HFF-Myc (cell line): ENCODE measurements at regions not wholly inside any gene's neighbourhood (a gene's known extent, or its start where the extent isn't known, plus 50 kb on each side); places are given as distances from the start of the nearest gene placed in this dataset.

ENCODE experiments used
- DNase-seq: peaks from one replicate; pipeline ENCODE4 v3.0.0-alpha.2; 2011; ENCODE audit warnings: low read depth; ENCODE audit errors: extremely low read depth
- H3K4me3 ChIP-seq: replicated peaks from 2 replicates; pipeline ENCODE4 v1.5.1; 2011; ENCODE audit warnings: low read depth, mild to moderate bottlenecking, control low read depth, low read length
- TF ChIP-seq, protein P1 (sequence below): IDR thresholded peaks from 2 replicates; pipeline ENCODE4 v1.5.1; 2012; ENCODE audit warnings: mild to moderate bottlenecking, low read depth, low read length, control low read depth; ENCODE audit errors: missing control alignments

DNA sequence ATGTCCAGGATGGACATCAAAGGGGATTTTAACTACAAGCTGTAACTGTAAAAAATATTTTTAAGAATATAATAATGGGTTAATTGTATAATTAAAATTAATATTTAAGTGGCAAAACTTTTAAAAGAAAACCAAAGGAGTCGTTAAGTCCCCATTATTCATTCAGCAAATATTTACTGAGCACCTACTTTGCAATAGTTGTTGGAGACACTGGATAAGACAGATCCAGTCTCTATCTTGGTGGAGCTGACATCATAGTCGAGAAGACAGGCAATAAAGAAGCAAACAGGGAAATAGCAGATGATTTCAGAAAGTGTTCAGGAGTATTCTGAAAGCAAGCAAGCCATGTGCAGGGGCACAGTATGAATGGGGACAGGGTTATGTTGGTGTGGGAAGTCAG is 137.0 kb downstream of the CEBPB start:
- DNase-seq: no peak
- TF ChIP-seq, protein P1, sequence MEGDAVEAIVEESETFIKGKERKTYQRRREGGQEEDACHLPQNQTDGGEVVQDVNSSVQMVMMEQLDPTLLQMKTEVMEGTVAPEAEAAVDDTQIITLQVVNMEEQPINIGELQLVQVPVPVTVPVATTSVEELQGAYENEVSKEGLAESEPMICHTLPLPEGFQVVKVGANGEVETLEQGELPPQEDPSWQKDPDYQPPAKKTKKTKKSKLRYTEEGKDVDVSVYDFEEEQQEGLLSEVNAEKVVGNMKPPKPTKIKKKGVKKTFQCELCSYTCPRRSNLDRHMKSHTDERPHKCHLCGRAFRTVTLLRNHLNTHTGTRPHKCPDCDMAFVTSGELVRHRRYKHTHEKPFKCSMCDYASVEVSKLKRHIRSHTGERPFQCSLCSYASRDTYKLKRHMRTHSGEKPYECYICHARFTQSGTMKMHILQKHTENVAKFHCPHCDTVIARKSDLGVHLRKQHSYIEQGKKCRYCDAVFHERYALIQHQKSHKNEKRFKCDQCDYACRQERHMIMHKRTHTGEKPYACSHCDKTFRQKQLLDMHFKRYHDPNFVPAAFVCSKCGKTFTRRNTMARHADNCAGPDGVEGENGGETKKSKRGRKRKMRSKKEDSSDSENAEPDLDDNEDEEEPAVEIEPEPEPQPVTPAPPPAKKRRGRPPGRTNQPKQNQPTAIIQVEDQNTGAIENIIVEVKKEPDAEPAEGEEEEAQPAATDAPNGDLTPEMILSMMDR: no peak
- no peak overlapping the region for H3K4me3 ChIP-seq

- no peak for DNase-seq
- TF ChIP-seq, protein P1: no peak
- no peak overlapping the region for H3K4me3 ChIP-seq
These were observed 137.8 kb downstream of the CEBPB start for GRCh38 chr20:50328222-50328979.

GRCh38 chr20:50328996-50329898 is 138.6 kb downstream of the CEBPB start:
- no peak overlapping the region for H3K4me3 ChIP-seq
- DNase-seq: no peak
- TF ChIP-seq, protein P1: no peak

- no peak overlapping the region for H3K4me3 ChIP-seq
- DNase-seq: no peak
- TF ChIP-seq, protein P1: no peak
These were observed 139.4 kb downstream of the CEBPB start for GRCh38 chr20:50329981-50330503.

GRCh38 chr20:50330504-50331313 is 140.1 kb downstream of the CEBPB start:
- H3K4me3 ChIP-seq: no peak overlapping the region
- TF ChIP-seq, protein P1: no peak
- no peak for DNase-seq
